Fibroblast of lung (primary cell): ENCODE measurements at regions not wholly inside any gene's neighbourhood (a gene's known extent, or its start where the extent isn't known, plus 50 kb on each side); places are given as distances from the start of the nearest gene placed in this dataset.

ENCODE experiments used
- DNase-seq, 2 donors: peaks; one replicate each; pipeline versions ENCODE4 v3.0.0 to v3.0.0-alpha.2; 2010; ENCODE audit warnings: low read depth in 2 of 2
- H2AFZ ChIP-seq: 2 replicates; pipeline ENCODE4 v1.5.1; 2012; ENCODE audit warnings: low read length, control low read depth, inconsistent platforms
- H3K27ac ChIP-seq: 2 replicates; pipeline ENCODE4 v1.5.1; 2011; ENCODE audit warnings: low read length, control low read depth; ENCODE audit not compliant: insufficient read depth
- H3K27me3 ChIP-seq: 2 replicates; pipeline ENCODE4 v1.5.1; 2011; ENCODE audit warnings: mild to moderate bottlenecking, low read length; ENCODE audit not compliant: control insufficient read depth, insufficient read depth
- H3K36me3 ChIP-seq: 2 replicates; pipeline ENCODE4 v1.5.1; 2011; ENCODE audit warnings: low read length; ENCODE audit not compliant: control insufficient read depth, insufficient read depth
- H3K4me1 ChIP-seq: 2 replicates; pipeline ENCODE4 v1.5.1; 2011; ENCODE audit warnings: low read length; ENCODE audit not compliant: control insufficient read depth, insufficient read depth; ENCODE audit errors: extremely low read depth
- H3K4me2 ChIP-seq: 2 replicates; pipeline ENCODE4 v1.5.1; 2011; ENCODE audit warnings: low read length, control low read depth; ENCODE audit not compliant: insufficient read depth; ENCODE audit errors: extremely low read depth
- H3K4me3 ChIP-seq, 4 experiments: fragments of 200-600 bp in 1 of 4; sonication (generic) in 1 of 4; replicated peaks in 1 of 4; 2 replicates each; pipeline ENCODE4 v1.5.1; 2011 to 2016; ENCODE audit warnings: low read length in 4 of 4, low read depth in 3 of 4, mild to moderate bottlenecking in 3 of 4, control low read depth in 2 of 4, inconsistent platforms in 1 of 4, mixed read lengths in 1 of 4; ENCODE audit not compliant: insufficient read depth in 1 of 4; ENCODE audit errors: control extremely low read depth in 1 of 4
- H3K79me2 ChIP-seq: 2 replicates; pipeline ENCODE4 v1.5.1; 2012; ENCODE audit warnings: mild to moderate bottlenecking, low read length, inconsistent platforms; ENCODE audit not compliant: control insufficient read depth, insufficient read depth
- H3K9ac ChIP-seq: 2 replicates; pipeline ENCODE4 v1.5.1; 2011; ENCODE audit warnings: mild to moderate bottlenecking, low read length, control low read depth; ENCODE audit not compliant: insufficient read depth
- H3K9me3 ChIP-seq: 2 replicates; pipeline ENCODE4 v1.5.1; 2012; ENCODE audit warnings: low read depth, low read length; ENCODE audit not compliant: control insufficient read depth, insufficient read depth
- H4K20me1 ChIP-seq: 2 replicates; pipeline ENCODE4 v1.5.1; 2011; ENCODE audit warnings: low read length; ENCODE audit not compliant: control insufficient read depth, insufficient read depth; ENCODE audit errors: extremely low read depth
- CTCF ChIP-seq, 2 donors: IDR thresholded peaks in 1 of 2; conservative IDR thresholded peaks in 1 of 2; 1 replicate in 1 of 2; 2 replicates in 1 of 2; pipeline ENCODE4 v1.5.1; 2011 to 2012; ENCODE audit warnings: low read length in 2 of 2, control low read depth in 1 of 2, inconsistent platforms in 1 of 2, low read depth in 1 of 2, mild to moderate bottlenecking in 1 of 2
- EZH2 ChIP-seq: IDR thresholded peaks from 2 replicates; pipeline ENCODE4 v1.5.1; 2012; ENCODE audit warnings: low read length, control low read depth, mild to moderate bottlenecking; ENCODE audit errors: missing control alignments

GRCh38 chr2:57330447-57330846, 716.2 kb upstream of the VRK2 start:
- Histone ChIP-seq H3K79me2 (no peaks in the 10 kb centered on the region), H3K27ac (no peak overlapping the region), H3K27me3 (no peaks in the 10 kb centered on the region), H4K20me1 (no peaks in the 10 kb centered on the region), H3K36me3 (no peaks in the 10 kb centered on the region), H3K4me3 (no peak overlapping the region), H3K9ac (no peak overlapping the region), H3K4me1 (no peaks in the 10 kb centered on the region), H3K4me2 (no peak overlapping the region), H3K9me3 (no peaks in the 10 kb centered on the region), H2AFZ (no peak overlapping the region)
- TF ChIP-seq CTCF (conservative IDR thresholded peaks at IDR 0.05 in 1 of 2, IDR thresholded peaks at IDR 0.05 in 1 of 2; ENCODE audit: low read depth in 1 of 2, low read length in 2 of 2) = no peak
- TF ChIP-seq EZH2 = no peak
- peak; percentile 8 to 29 for DNase-seq

GRCh38 chr2:57333221-57333620, 713.4 kb upstream of the VRK2 start:
- no peak overlapping the region for H3K9ac ChIP-seq
- no peak for TF ChIP-seq EZH2
- no peak for TF ChIP-seq CTCF (conservative IDR thresholded peaks at IDR 0.05 in 1 of 2, IDR thresholded peaks at IDR 0.05 in 1 of 2; ENCODE audit: low read depth in 1 of 2, low read length in 2 of 2)
- no peaks in the 10 kb centered on the region for H3K4me1 ChIP-seq
- H3K27ac ChIP-seq = no peak overlapping the region
- H3K4me3 ChIP-seq = no peak overlapping the region
- H3K36me3 ChIP-seq = no peaks in the 10 kb centered on the region
- no peaks in the 10 kb centered on the region for H3K27me3 ChIP-seq
- DNase-seq = peak in 1 of 2 donors; percentile 4
- H2AFZ ChIP-seq = no peak overlapping the region
- no peaks in the 10 kb centered on the region for H4K20me1 ChIP-seq
- no peaks in the 10 kb centered on the region for H3K9me3 ChIP-seq
- H3K79me2 ChIP-seq = no peaks in the 10 kb centered on the region
- no peak overlapping the region for H3K4me2 ChIP-seq

GRCh38 chr2:57343391-57344006, 703.1 kb upstream of the VRK2 start:
- Histone ChIP-seq H3K9ac (no peak overlapping the region), H3K4me2 (no peak overlapping the region), H3K79me2 (no peaks in the 10 kb centered on the region), H4K20me1 (no peaks in the 10 kb centered on the region), H3K4me3 (no peak overlapping the region), H2AFZ (no peak overlapping the region), H3K27me3 (no peaks in the 10 kb centered on the region), H3K27ac (no peak overlapping the region), H3K4me1 (no peaks in the 10 kb centered on the region), H3K9me3 (no peaks in the 10 kb centered on the region), H3K36me3 (no peaks in the 10 kb centered on the region)
- TF ChIP-seq CTCF (conservative IDR thresholded peaks at IDR 0.05 in 1 of 2, IDR thresholded peaks at IDR 0.05 in 1 of 2; ENCODE audit: low read depth in 1 of 2, low read length in 2 of 2) = no peak
- TF ChIP-seq EZH2 = no peak
- DNase-seq = no peak
